ENCODE measurements at regions not wholly inside any gene's neighbourhood (a gene's known extent, or its start where the extent isn't known, plus 50 kb on each side); places are given as distances from the start of the nearest gene placed in this dataset.

DNA sequence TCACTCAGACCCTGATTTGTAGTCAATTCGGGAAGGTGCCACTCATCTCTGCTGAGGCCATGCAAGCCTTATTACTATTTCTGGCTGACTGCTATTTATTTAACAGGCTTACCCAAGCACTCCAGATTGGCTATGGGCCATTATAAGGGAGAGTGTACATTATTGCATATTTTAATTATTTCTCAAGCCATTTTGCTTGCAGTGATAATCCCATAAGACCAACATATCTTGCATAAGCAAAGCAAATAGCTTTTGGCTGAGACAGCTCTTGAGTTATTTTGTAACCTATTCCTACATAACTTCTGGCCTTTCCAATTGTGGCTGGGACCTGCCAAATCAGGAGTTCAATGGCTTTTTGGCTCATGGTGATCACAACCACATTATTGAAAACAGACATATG lies 509.6 kb upstream of the USP15 start:
- WGBS (ENCODE audit: insufficient coverage, low coverage, missing lambda C conversion rate), result 0% methylated on average over 1 of the region's 1 CpG
- no peaks in the 10 kb centered on the region for H3K27me3 ChIP-seq (ENCODE audit: control insufficient read depth in 2 of 2, insufficient read depth in 2 of 2, low read length in 2 of 2)
- ATAC-seq, result no peak
- no peaks in the 10 kb centered on the region for H3K9me1 ChIP-seq (ENCODE audit: control insufficient read depth, insufficient read depth, low read length)
- H3K4me2 ChIP-seq (ENCODE audit: insufficient read depth, low read length), result no peak overlapping the region
- H2AFZ ChIP-seq (ENCODE audit: low read depth, low read length), result no peak overlapping the region
- POLR2A ChIA-PET, result no interaction called here
- no peak overlapping the region for H3K4me3 ChIP-seq
- in situ Hi-C loops (cut with MboI) (no loop called here), intact Hi-C loops (cut with micrococcal nuclease) (no loop called here)
- no peaks in the 10 kb centered on the region for H4K20me1 ChIP-seq (replicated peaks; ENCODE audit: control insufficient read depth, insufficient read depth, low read length)
- H3K27ac ChIP-seq (ENCODE audit: extremely low read depth, low read depth, low read length), result no peak overlapping the region
- H3K4me1 ChIP-seq (replicated peaks in 1 of 2; ENCODE audit: control insufficient read depth in 2 of 2, insufficient read depth in 2 of 2, low read length in 2 of 2), result no peaks in the 10 kb centered on the region
- FAIRE-seq, result no peak
- no TSS peak for BruUV-seq (replicated peaks)
- no peaks in the 10 kb centered on the region for H3K79me2 ChIP-seq (ENCODE audit: control insufficient read depth, insufficient read depth, low read length)
- H3K9ac ChIP-seq (ENCODE audit: insufficient read depth in 1 of 2, low read depth in 2 of 2, low read length in 2 of 2), result no peak overlapping the region
- CTCF ChIA-PET (ENCODE audit: low intra/inter-chr PET ratio), result no interaction called here
- H3K9me3 ChIP-seq (replicated peaks; ENCODE audit: control insufficient read depth, insufficient read depth, low read depth, low read length), result no peaks in the 10 kb centered on the region
- DNase-seq (ENCODE audit: extremely low read depth in 1 of 4, low spot score in 3 of 4), result no peak
- no peaks in the 10 kb centered on the region for H3K36me3 ChIP-seq (ENCODE audit: control insufficient read depth, insufficient read depth, low read length)
- TF ChIP-seq MTA1 (IDR thresholded peaks at IDR 0.05; ENCODE audit: borderline replicate concordance), result no peak
- TF ChIP-seq, protein P1, sequence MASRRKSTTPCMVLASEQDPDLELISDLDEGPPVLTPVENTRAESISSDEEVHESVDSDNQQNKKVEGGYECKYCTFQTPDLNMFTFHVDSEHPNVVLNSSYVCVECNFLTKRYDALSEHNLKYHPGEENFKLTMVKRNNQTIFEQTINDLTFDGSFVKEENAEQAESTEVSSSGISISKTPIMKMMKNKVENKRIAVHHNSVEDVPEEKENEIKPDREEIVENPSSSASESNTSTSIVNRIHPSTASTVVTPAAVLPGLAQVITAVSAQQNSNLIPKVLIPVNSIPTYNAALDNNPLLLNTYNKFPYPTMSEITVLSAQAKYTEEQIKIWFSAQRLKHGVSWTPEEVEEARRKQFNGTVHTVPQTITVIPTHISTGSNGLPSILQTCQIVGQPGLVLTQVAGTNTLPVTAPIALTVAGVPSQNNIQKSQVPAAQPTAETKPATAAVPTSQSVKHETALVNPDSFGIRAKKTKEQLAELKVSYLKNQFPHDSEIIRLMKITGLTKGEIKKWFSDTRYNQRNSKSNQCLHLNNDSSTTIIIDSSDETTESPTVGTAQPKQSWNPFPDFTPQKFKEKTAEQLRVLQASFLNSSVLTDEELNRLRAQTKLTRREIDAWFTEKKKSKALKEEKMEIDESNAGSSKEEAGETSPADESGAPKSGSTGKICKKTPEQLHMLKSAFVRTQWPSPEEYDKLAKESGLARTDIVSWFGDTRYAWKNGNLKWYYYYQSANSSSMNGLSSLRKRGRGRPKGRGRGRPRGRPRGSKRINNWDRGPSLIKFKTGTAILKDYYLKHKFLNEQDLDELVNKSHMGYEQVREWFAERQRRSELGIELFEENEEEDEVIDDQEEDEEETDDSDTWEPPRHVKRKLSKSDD (conservative IDR thresholded peaks at IDR 0.05; ENCODE audit: low read length), result no peak
- no peak for TF ChIP-seq RBM17 (IDR thresholded peaks at IDR 0.05; ENCODE audit: borderline replicate concordance, low read depth, low read length)
- TF ChIP-seq ZNF282 (CRISPR knock-in tag; IDR thresholded peaks at IDR 0.05), result no peak
- TF ChIP-seq TCFL5 (CRISPR knock-in tag; conservative IDR thresholded peaks at IDR 0.05), result no peak
- no peak for TF ChIP-seq CHD4 (IDR thresholded peaks at IDR 0.05; ENCODE audit: insufficient read depth, insufficient replicate concordance, low read depth, low read length, poor library complexity, severe bottlenecking)
- TF ChIP-seq, protein P2, sequence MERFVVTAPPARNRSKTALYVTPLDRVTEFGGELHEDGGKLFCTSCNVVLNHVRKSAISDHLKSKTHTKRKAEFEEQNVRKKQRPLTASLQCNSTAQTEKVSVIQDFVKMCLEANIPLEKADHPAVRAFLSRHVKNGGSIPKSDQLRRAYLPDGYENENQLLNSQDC (CRISPR knock-in tag; IDR thresholded peaks at IDR 0.05), result no peak
- no peak for TF ChIP-seq ARHGAP35 (IDR thresholded peaks at IDR 0.05; ENCODE audit: partially characterized antibody)
- TF ChIP-seq OTX1 (CRISPR knock-in tag; IDR thresholded peaks at IDR 0.05), result no peak

All from K562 (cell line).